ENCODE measurements at regions not wholly inside any gene's neighbourhood (a gene's known extent, or its start where the extent isn't known, plus 50 kb on each side); places are given as distances from the start of the nearest gene placed in this dataset.

DNA sequence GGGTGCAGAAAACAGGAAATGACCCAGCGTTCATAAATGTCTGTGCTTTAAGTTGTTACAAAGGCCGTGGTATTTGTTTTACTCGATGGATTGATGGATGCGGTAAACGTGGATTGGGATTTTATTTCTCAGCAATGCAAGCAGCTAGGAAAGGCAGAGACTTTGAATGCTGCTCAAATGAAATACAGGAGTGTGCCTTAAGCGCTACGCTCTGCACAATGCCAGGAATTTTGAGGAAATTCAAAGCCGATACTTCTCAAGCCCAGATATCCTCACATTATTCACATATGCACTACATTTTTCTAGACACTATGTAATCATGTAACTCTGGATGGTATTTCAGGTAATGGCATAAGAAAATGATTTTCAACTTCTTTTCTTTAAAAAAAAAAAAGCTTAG lies 514.3 kb upstream of the ADARB2 start:
- Histone ChIP-seq H3K4me3 (ENCODE audit: low read length in 3 of 3) (no peak overlapping the region), H3K27ac (ENCODE audit: low read depth in 2 of 2, low read length in 2 of 2) (no peak overlapping the region), H3K36me3 (ENCODE audit: control insufficient read depth in 2 of 3, insufficient read depth in 3 of 3, low read length in 3 of 3) (no peaks in the 10 kb centered on the region), H3K27me3 (ENCODE audit: control insufficient read depth, insufficient read depth, low read length) (no peaks in the 10 kb centered on the region), H3K4me1 (ENCODE audit: control insufficient read depth in 2 of 3, insufficient read depth in 2 of 3, low read depth in 1 of 3, low read length in 3 of 3) (no peaks in the 10 kb centered on the region), H3K9ac (ENCODE audit: low read length in 3 of 3) (no peak overlapping the region), H3K9me3 (ENCODE audit: control insufficient read depth in 2 of 3, insufficient read depth in 1 of 3, low read length in 3 of 3) (no peaks in the 10 kb centered on the region)
- peak in 3 of 5 donors; percentile 14 to 62 (median 54) for DNase-seq
- no peak for TF ChIP-seq CTCF (IDR thresholded peaks at IDR 0.05; ENCODE audit: borderline replicate concordance, extremely low read depth, insufficient read depth)
- intact Hi-C loops (cut with DNase I) = no loop called here
- FAIRE-seq = no peak

- TF ChIP-seq CTCF (IDR thresholded peaks at IDR 0.05; ENCODE audit: borderline replicate concordance, extremely low read depth, insufficient read depth) = no peak
- no peak for DNase-seq
- intact Hi-C loops (cut with DNase I) = no loop called here
- Histone ChIP-seq H3K36me3 (ENCODE audit: control insufficient read depth in 2 of 3, insufficient read depth in 3 of 3, low read length in 3 of 3) (no peaks in the 10 kb centered on the region), H3K9ac (ENCODE audit: low read length in 3 of 3) (no peak overlapping the region), H3K27me3 (ENCODE audit: control insufficient read depth, insufficient read depth, low read length) (no peaks in the 10 kb centered on the region), H3K27ac (ENCODE audit: low read depth in 2 of 2, low read length in 2 of 2) (no peak overlapping the region), H3K9me3 (ENCODE audit: control insufficient read depth in 2 of 3, insufficient read depth in 1 of 3, low read length in 3 of 3) (no peaks in the 10 kb centered on the region), H3K4me3 (ENCODE audit: low read length in 3 of 3) (no peak overlapping the region), H3K4me1 (ENCODE audit: control insufficient read depth in 2 of 3, insufficient read depth in 2 of 3, low read depth in 1 of 3, low read length in 3 of 3) (no peaks in the 10 kb centered on the region)
- no peak for FAIRE-seq
Measured at GRCh38 chr10:2246747-2247146, 509.4 kb upstream of the ADARB2 start.

- no peak for DNase-seq
- TF ChIP-seq CTCF (IDR thresholded peaks at IDR 0.05; ENCODE audit: borderline replicate concordance, extremely low read depth, insufficient read depth) = no peak
- no peaks in the 10 kb centered on the region for H3K27me3 ChIP-seq (ENCODE audit: control insufficient read depth, insufficient read depth, low read length)
Measured at GRCh38 chr10:2245580-2245979, 508.3 kb upstream of the ADARB2 start.

GRCh38 chr10:2244471-2244870 lies 507.1 kb upstream of the ADARB2 start:
- Histone ChIP-seq H3K36me3 (ENCODE audit: control insufficient read depth in 2 of 3, insufficient read depth in 3 of 3, low read length in 3 of 3) (no peaks in the 10 kb centered on the region), H3K9ac (ENCODE audit: low read length in 3 of 3) (no peak overlapping the region), H3K4me1 (ENCODE audit: control insufficient read depth in 2 of 3, insufficient read depth in 2 of 3, low read depth in 1 of 3, low read length in 3 of 3) (no peaks in the 10 kb centered on the region), H3K4me3 (ENCODE audit: low read length in 3 of 3) (no peak overlapping the region), H3K27ac (ENCODE audit: low read depth in 2 of 2, low read length in 2 of 2) (no peak overlapping the region), H3K27me3 (ENCODE audit: control insufficient read depth, insufficient read depth, low read length) (no peaks in the 10 kb centered on the region), H3K9me3 (ENCODE audit: control insufficient read depth in 2 of 3, insufficient read depth in 1 of 3, low read length in 3 of 3) (no peaks in the 10 kb centered on the region)
- TF ChIP-seq CTCF (IDR thresholded peaks at IDR 0.05; ENCODE audit: borderline replicate concordance, extremely low read depth, insufficient read depth) = no peak
- peak in 3 of 5 donors; percentile 18 to 48 (median 43) for DNase-seq
- no peak for FAIRE-seq
- intact Hi-C loops (cut with DNase I) = no loop called here

More at GRCh38 chr10:2245580-2245979, 508.3 kb upstream of the ADARB2 start:
- Histone ChIP-seq H3K27ac (ENCODE audit: low read depth in 2 of 2, low read length in 2 of 2) (no peak overlapping the region), H3K4me1 (ENCODE audit: control insufficient read depth in 2 of 3, insufficient read depth in 2 of 3, low read depth in 1 of 3, low read length in 3 of 3) (no peaks in the 10 kb centered on the region), H3K9me3 (ENCODE audit: control insufficient read depth in 2 of 3, insufficient read depth in 1 of 3, low read length in 3 of 3) (no peaks in the 10 kb centered on the region), H3K4me3 (ENCODE audit: low read length in 3 of 3) (no peak overlapping the region), H3K9ac (ENCODE audit: low read length in 3 of 3) (no peak overlapping the region), H3K36me3 (ENCODE audit: control insufficient read depth in 2 of 3, insufficient read depth in 3 of 3, low read length in 3 of 3) (no peaks in the 10 kb centered on the region)
- intact Hi-C loops (cut with DNase I) = no loop called here
- FAIRE-seq = no peak

Measured in kidney (tissue), 13 donors.